ENCODE measurements at regions not wholly inside any gene's neighbourhood (a gene's known extent, or its start where the extent isn't known, plus 50 kb on each side); places are given as distances from the start of the nearest gene placed in this dataset.

DNA sequence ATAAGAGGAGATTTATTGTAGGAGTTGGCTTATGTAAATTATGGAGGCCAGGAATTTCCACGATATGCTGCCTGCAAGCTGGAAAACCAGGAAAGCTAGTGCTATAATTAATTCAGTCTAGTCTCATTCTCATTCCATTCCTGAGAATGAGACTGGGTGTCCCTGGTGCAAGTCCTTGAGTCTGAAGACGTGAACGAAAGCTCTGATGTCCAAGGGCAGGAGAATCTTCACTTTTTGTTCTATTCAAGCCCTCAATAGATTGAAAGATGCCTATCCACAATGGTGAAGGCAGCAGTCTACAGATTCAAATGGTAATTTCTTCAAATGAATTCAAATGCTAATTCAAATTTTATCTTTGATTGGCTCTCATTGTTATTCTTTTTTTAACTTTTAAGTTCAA, 851.1 kb upstream of the MGAT4C start:
- TF ChIP-seq, protein P1, sequence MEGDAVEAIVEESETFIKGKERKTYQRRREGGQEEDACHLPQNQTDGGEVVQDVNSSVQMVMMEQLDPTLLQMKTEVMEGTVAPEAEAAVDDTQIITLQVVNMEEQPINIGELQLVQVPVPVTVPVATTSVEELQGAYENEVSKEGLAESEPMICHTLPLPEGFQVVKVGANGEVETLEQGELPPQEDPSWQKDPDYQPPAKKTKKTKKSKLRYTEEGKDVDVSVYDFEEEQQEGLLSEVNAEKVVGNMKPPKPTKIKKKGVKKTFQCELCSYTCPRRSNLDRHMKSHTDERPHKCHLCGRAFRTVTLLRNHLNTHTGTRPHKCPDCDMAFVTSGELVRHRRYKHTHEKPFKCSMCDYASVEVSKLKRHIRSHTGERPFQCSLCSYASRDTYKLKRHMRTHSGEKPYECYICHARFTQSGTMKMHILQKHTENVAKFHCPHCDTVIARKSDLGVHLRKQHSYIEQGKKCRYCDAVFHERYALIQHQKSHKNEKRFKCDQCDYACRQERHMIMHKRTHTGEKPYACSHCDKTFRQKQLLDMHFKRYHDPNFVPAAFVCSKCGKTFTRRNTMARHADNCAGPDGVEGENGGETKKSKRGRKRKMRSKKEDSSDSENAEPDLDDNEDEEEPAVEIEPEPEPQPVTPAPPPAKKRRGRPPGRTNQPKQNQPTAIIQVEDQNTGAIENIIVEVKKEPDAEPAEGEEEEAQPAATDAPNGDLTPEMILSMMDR (IDR thresholded peaks at IDR 0.05), result no peak
- TF ChIP-seq POLR2AphosphoS5 (IDR thresholded peaks at IDR 0.05), result no peak
- TF ChIP-seq POLR2A (IDR thresholded peaks at IDR 0.05), result no peak

Data from prostate gland (tissue), 2 donors.